Fibroblast of skin of right quadriceps (primary cell): ENCODE measurements at regions not wholly inside any gene's neighbourhood (a gene's known extent, or its start where the extent isn't known, plus 50 kb on each side); places are given as distances from the start of the nearest gene placed in this dataset.

ENCODE experiments used
- DNase-seq: peaks from one replicate; pipeline ENCODE4 v3.0.0-alpha.2; 2013

DNA sequence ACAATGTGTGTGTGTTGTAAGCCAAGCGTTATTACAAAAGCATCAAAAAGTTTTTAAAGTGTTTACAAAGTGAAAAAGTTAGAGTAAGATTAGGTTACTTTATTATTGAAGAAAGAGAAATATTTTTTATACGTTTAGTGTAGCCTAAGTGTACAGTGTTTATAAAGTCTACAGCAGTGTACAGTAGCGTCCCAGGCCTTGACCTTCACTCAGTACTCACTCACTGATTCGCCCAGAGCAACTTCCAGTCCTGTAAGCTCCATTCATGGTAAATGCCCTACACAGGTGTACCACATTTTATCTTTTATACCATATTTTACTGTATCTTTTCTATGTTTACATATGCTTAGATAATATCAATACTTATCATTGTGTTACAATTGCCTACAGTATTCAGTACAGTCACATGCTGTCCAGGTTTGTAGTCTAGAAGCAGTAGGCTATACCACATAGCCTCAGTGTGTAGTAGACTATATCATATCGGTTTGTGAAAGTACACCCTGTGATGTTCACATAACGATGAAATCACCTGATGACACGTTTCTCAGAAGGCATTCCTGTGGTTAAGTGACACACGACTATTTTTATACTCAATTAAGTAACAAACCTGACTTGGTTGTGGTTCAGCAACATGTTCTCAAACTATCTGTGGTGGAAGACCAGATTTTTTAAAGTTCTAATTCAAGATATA is 152.0 kb upstream of the EDNRA start:
- no peak for DNase-seq

DNA sequence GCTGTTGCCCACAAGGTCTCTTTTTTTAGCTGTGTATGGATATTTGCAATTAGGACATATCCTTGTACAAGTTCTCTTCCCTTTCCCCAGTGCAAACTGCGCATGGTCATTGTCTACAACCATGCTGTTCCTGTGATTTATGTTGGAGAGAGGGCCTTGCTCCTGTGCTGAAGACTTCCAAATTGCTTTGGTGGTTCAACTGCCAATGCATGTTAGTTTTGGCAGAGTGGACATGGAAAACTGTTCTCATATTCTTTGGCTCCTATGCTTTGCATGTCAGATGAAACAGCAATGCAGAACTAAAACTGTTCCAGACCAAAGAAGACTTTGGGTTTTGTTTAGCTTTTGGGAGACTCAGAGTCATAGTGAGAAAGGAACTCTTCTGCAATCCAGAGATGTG is 148.8 kb upstream of the EDNRA start:
- DNase-seq: no peak

DNA sequence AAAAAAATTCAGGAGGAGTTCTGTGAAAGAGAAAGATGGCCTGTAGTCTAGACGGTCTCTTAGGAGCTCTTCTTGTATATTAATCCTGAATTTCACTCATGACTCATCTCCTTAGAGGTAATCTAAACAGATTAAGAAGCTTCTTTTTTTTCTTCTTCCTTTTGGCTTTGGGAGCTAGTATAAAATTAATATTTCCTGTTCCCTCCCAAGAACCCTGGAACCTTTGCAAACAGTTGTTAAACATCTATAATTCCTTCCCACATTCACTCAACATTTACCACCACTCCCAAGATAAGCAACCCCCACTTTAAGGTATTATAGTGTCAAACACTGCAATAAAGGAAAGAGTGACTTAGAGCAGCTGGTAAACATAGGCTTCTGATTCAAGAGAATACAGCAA is 146.4 kb upstream of the EDNRA start:
- peak; percentile 61 for DNase-seq

DNA sequence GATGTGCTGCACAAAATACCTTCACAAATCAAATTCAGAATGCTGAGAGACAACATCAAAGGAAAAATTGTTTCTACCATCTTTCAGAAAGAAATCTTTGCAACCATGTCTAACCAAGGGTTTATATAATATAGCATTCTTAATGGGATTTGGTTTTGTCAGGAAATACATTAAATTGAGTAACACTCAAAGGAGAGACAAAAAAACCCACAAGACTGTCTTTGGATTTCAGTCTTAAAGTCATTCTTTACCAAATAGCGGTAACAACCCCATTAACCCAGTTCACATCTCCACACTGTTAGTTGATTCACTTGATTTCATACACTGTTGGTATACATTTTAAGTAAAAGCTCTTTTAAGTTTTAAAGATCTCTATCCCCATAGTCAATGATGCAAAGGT is 145.7 kb upstream of the EDNRA start:
- DNase-seq: no peak

DNA sequence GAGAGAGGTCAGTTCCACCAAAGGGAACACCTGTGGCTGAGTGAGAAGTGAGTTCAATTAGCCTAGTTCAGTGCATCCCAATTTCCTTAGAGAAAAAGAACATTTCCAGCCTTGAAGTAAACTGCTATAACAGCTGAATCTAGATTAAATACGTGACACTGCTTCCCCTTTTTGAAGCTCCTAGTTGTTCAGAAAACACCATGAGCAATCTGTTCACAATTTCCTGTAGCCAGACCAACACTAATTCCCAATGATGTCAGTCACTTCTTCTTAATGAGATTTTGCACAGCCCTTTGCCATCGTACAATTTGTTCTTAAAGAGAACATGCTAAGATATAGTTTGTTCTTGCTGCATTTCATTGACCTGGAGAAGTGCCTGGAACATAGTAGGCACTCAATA is 144.6 kb upstream of the EDNRA start:
- peak; percentile 55 for DNase-seq

DNA sequence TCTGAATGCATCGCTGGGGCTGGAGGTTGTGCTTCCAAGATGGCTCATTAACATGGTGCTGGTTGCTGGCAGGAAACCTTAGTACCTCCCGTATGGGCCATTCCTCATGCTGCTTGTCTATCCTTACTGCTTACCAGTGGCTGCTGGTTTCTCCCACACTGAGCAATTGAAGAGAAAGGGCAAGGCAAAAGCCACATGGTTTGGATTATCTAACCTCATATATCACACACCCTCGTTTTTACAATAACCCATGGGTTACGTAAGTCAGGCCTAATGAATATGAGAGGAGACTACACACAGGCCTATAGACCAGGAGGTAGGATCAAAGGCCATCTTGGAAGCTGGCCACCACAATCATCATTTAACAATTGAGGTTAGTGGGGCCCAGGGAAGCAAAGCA is 141.8 kb upstream of the EDNRA start:
- peak; percentile 55 for DNase-seq

DNA sequence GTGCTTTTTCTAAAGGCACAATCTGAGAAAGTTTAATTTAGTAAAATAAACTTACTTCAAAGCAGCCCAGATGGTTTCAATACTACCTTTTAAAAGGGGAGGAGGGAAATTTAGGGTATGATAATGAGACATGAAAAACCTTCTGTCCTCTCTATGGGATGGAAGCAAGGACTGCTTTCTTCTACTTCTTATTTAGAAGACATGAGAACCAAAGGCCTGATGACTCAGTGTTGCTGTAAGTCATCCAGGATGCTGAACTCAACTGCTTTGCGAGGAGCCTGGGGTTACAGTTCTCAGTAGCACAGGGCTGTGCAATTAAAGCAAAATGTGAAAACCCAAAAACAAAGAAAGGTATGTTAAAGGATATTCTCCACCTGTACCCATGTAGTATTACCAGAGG is 140.8 kb upstream of the EDNRA start:
- peak; percentile 75 for DNase-seq

DNA sequence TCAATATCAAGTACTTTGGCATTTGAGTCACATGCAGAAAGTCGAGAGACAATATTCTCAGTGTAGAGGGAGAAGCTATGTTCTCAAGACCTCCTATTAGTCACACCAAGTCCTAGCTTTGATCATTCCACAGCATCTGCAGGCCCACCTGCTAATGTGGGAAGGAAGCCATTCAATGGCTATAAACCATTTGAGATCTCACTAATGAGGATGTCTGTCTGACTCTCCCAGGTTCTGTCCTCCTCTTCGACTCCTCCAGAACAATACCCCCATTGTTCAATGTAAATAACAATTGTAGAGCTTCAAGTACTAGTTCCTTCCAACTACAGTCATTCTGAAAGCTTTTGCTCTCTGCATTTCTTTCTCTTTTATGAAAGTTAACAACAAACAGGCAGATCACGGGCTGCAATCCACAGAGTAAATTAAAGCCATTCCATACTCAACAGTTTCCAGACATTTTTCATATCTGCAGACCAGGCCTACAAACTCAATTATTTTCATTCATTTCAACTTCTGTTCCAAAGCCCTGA is 140.2 kb upstream of the EDNRA start:
- DNase-seq: peak; percentile 39

DNA sequence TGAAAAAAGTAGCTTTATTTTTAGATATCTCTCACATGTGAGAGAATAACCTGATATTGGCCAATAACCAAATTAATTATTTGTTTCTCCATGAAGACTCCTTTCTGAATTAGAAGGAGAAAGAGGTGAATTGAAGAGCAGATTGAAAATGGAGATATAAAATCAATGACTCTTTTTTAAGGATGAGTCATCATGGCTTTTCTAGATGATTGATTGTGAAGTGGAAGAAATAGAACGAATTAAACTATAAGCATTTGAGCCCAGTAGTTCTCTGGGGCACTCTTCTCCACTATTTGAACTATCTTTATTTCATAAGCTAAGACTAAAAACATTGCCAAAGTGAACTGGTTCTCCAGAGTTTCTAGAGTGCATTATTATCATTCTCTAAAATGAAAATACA is 137.2 kb upstream of the EDNRA start:
- DNase-seq: no peak

DNA sequence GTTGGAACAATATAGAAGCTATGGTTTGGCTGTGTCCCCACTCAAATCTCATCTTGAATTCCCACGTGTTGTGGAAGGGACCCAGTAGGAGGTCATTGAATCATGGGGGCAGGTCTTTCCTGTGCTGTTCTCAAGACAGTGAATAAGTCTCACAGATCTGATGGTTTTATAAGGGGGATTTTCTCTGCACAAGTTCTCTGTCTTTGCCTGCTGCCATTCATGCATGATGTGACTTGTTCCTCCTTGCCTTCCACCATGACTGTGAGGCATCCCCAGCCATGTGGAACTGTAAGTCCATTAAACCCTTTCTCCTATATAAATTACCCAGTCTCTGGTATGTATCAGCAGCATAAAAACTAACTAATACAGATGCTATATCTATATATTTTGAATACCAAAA is 135.2 kb upstream of the EDNRA start:
- no peak for DNase-seq

DNA sequence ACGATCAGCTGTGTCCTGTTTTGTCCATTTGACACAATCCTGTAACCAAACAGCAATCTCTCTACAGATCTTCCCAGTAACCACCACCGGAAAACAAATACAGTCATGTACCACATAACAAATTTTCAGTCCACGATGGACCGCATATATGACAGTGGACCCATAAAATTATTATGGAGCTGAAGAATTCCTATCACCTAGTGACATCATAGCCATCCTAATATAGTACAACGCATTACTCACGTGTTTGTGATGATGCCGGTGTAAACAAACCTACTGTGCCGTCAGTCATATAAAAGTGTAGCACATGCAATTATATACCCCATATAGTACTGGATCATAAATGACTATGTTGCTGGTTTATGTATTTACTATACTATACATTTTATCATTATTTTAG is 133.7 kb upstream of the EDNRA start:
- no peak for DNase-seq

DNA sequence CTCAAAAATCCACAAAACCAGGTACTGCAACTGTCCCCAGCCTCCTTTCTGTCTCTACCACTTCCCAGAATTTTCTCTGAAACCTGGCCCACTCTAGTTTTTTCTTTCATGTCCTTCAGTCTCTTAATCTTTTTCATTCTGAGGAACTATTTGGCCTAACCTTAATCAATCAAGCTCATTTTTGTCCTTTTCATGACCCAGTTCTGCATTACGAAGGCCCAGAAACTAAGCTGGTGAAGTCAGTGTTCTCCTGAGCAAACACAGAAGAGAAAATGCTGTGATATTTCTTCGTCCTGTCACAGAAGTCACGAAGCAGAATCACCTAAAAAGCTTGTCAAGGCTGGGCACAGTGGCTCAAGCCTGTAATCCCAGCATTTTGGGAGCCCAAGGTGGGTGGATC is 131.7 kb upstream of the EDNRA start:
- no peak for DNase-seq

DNA sequence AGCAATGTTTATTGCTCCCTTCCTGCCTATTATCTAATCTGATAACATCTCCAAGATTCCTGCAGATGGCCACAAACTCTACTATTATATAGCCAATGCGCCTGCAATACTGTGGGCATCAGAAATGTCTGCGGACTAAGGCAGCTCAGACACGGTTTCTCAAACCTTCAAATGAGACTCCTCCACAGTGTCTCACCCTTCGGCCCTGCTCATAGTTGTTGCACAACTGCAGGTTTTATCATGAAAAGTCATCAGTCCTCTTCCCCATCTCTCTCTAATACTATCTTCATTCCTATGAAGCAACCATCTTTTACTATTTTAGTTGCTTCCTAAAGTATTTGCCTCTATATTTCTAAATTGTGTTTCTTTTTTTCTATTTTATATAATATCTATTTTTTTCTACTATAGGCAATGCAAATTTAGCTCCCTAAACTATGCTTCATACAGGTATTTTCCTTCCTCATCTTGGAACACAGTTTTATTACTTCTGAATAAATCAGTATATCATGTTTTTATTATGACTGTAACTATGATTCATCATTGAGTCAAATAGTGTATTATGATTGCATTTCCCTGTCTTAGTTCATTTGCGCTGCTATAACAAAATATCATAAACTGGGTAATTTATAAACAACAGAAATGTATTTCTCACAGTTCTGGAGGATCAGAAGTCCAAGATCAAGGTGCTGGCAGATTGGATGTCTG is 129.7 kb upstream of the EDNRA start:
- no peak for DNase-seq

DNA sequence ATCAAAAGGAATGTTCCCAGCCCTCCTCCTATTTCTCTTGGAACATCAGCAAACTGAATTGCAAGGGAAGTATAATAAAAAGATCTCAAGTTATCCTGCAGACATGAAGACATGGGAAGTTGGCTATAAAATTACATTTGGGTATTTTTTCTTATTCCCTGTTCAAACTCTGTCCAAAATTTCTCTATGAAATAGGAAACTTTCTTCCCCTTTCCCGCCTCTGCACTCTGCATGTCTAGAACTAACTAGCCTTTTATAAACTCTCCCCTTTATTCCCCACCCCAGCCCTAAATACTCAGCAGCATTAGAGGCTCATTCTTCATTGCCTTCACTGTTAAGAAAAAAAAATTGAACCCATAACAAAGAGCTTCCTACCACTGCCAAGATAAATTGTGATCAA is 126.7 kb upstream of the EDNRA start:
- no peak for DNase-seq

DNA sequence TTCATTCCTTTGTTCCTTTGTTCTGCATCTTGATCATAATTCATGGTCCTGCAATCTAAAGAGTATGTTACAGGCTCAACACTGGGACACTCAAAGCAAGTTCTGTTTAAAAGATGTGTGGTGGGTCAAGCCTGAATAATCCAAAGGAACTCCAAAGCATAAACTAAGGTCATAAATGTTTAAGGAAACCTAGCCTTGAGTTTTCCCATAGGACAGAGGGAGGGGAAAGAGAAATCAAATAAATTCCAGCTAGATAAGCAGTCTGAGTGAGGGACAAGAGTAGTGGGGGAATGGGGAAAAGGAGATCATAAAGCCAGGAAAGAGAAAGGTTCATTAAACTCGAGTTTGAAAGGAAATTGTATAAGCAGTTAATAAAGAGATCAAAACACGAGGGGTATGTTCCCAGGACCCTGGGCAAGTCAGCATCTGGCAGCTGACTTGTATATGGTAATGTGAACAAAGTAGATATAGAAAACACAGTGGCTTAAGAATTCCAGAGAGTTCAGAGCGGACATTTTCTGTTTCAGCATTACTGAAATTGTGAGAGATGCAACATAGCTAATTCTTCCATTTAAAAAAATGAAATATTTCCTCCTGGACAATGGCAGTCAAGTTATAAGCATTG is 125.8 kb upstream of the EDNRA start:
- no peak for DNase-seq

DNA sequence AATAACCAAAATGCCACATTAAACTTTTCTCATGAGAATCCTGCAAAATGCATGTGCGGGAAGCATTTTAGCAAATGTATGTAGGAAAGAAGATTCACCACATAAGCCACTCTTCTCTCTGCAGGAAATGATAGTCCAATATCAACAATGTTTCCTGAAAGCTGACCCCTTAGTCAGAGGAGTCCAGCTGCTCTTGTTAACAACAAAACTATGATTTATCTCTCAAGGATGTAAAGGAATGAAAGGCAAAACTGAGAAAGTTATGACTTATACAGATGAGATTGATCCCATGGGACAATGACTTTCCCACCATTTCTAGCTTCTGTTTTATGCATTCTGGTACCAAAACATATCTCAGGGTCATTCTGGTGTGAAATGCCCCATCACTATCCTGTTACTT is 125.0 kb upstream of the EDNRA start:
- peak; percentile 97 for DNase-seq

DNA sequence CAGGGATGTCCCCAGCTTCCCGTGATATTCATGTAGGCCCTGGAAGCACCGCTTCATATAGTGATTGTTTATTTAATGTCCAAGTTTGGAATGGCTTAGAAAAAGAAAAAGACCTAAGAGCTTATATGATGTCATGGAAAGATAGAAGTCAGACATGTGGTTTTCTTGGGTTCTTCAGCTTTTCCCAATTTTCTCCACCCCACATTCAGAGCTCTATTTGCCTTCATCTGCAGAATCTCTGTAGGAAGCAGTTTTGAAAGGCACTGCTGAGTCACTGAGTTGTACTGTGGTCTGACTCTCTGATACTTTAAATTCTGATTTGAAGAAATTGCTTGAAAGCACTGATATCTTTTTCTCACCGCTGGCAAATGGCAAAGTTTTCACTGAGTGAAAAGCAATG is 120.6 kb upstream of the EDNRA start:
- peak; percentile 93 for DNase-seq

DNA sequence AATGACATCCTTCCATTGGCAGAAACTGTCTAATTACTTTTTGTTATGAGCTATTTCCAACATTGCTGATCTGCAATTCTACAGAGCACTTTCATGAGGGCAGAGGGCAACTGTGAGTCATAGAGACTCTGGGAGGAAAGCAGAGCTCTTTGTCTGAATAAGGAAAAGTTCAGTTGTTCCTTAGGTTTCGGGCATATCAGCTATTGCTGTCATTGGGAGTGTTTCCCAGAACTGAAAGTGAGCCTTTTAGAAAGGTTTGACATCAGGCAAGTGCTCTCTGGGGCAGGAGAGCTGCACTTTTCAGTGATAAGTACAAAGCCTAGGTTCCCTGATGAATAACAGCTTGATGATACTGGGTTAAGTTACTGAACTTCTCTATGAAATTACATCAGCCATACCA is 119.2 kb upstream of the EDNRA start:
- peak; percentile 91 for DNase-seq

DNA sequence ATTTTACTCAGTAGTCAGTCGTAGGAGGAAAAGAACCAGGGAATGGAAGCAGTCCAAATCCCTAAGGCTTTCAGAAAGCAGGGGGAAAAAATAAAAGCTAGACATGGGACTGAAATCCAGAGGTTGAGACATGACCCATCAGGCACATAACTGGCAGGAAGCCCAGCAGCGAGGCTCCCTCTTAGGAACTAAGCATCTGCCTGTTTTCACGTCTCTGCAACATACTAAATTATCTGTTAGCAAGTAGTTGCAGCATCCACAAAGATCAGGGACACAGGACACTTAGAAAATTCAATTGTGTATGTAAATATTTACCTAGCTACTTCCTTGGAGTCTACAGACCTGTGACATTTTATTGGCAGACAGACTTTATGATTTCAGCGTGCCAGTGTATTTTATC is 118.0 kb upstream of the EDNRA start:
- DNase-seq: peak; percentile 78

DNA sequence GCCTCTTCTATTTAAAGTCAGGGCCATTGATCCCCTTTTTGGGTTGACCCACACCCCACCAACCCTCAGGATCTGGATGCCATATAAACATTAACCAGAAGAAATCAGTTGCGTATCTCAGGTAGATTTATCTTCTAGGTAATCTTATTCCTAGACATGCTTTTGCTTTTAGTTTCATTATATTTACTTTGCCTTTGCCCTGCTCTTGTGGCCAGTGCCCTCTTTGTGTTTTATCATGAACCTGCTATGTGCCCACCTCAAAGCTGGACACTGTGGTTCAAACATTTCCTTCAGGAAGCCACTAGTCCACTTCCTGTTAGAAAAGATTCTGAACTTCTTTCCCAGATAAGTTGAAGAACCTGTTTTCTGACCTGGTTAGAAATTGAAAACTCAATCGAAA is 117.4 kb upstream of the EDNRA start:
- no peak for DNase-seq

DNA sequence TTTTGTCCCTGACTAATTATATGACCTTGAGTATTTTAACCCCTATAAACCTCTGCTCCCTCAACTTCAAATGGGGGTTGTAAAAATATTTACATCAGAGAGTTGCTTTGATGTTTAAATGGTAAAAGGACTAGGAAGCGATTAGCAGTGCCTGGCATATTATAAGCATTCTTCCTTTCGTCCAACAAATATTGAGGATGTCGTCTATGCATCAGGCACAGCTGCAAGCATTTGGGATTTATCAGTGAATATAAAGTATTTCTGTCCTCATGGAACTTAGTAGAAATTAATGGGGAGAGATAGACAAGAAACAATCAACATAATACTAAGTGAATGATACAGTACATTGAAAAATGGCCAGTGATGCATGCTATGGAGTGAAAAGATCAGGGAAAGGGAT is 115.5 kb upstream of the EDNRA start:
- no peak for DNase-seq

DNA sequence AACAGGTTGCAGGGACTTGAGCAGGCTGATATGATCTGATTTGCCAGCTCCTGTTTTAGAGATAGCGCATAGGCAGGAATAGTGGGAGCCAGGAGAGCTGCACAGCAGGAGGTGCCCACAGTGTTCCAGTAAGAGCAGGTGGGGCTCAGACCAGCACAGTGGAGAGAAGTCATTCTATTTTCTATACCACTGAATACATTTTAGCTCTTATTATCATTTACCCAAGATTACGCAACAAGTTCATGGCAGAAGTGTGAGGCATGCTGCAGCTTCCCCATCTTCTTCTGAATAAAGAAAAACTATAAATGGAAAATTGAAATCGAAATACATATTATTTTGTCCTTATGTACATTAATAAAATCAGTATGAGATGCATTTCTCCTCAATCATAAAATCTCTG is 114.7 kb upstream of the EDNRA start:
- DNase-seq: no peak

DNA sequence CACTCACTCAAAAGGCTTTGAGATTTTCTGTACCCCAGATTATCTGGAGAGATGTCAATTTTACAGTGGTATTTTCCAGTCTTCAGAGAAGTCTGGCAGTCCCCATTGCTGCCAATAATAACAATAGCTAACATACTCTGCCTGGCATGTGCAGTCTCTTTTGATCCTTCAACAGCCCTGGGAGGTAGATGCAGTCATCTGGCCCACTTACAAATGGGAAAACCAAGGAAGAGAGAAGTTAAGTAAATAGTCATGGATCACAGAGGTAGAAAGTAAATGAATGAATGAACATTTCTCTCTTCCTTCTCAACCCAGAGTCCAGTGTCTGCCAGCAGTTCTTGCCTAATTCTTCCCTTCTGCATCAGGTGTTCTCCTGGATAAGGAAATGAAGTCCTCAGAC is 113.0 kb upstream of the EDNRA start:
- DNase-seq: no peak

DNA sequence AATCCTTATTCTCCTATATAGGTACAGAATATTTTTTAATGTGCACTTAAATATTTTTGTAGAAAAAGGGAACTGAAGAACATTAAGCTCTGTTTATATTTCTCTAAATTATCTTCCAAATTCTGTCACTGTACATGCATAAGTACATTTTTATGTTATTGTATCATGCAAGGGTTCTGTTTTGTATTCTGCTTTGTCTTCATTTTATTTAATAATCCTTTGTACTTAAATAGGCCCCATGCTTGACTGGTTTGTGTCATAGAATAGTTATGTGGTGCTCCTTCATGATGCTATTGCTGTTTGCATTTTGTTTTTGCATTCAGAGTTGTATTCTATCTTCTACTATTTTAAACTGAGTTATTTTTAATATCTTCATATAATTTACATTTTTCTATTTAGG is 111.9 kb upstream of the EDNRA start:
- DNase-seq: peak; percentile 42
